IMR-90 (cell line): ENCODE measurements at regions not wholly inside any gene's neighbourhood (a gene's known extent, or its start where the extent isn't known, plus 50 kb on each side); places are given as distances from the start of the nearest gene placed in this dataset.

Source experiments
- ATAC-seq: fragments of 200-7000 bp; cut with Tn5 transposase; 2 replicates; pipeline ENCODE4 v1.9.1; 2020; ENCODE audit warnings: low read depth, mild to moderate bottlenecking, moderate library complexity
- BruUV-seq: library from RNA; stranded (reverse); fragments of 400-500 nt; replicated peaks from 2 replicates; lab custom pipeline; 2021; lab: Mats Ljungman, UMichigan
- CTCF ChIA-PET: fragments of 300-600 bp; formaldehyde crosslinking; extraction: SDS; loops from one replicate; lab custom pipeline; 2021; ENCODE audit warnings: antibody characterized with exemption; lab: Yijun Ruan, JAX
- POLR2A ChIA-PET: fragments of 300-600 bp; sonication (Branson Sonifier 250); formaldehyde crosslinking; loops from one replicate; lab custom pipeline; 2022; ENCODE audit warnings: antibody characterized with exemption; ENCODE audit not compliant: unreplicated experiment; lab: Charles Lee
- DNase-seq: peaks from one replicate; pipeline ENCODE4 v3.0.0; 2013
- H2AFZ ChIP-seq: replicated peaks from 2 replicates; pipeline ENCODE3; 2013; ENCODE audit warnings: low read length, mild to moderate bottlenecking; ENCODE audit not compliant: poor library complexity
- H2AK5ac ChIP-seq: 2 replicates; pipeline ENCODE4 v1.6.1; 2013; ENCODE audit warnings: low read depth, low read length, inconsistent platforms
- H2AK9ac ChIP-seq: replicated peaks from 2 replicates; pipeline ENCODE3; 2013; ENCODE audit warnings: mild to moderate bottlenecking, low read depth, low read length, moderate library complexity; ENCODE audit not compliant: poor library complexity
- H2BK120ac ChIP-seq: 2 replicates; pipeline ENCODE4 v1.6.1; 2013; ENCODE audit warnings: low read depth, low read length, inconsistent platforms
- H2BK15ac ChIP-seq: 3 replicates; pipeline ENCODE4 v1.6.1; 2013; ENCODE audit warnings: low read depth, low read length, inconsistent platforms
- H2BK20ac ChIP-seq: 2 replicates; pipeline ENCODE4 v1.6.1; 2013; ENCODE audit warnings: low read depth, mild to moderate bottlenecking, inconsistent platforms, low read length, moderate library complexity
- H2BK5ac ChIP-seq: 2 replicates; pipeline ENCODE4 v1.6.1; 2013; ENCODE audit warnings: mild to moderate bottlenecking, low read depth, low read length, inconsistent platforms; ENCODE audit not compliant: poor library complexity, severe bottlenecking
- H3K14ac ChIP-seq: replicated peaks from 2 replicates; pipeline ENCODE4 v1.6.1; 2013; ENCODE audit warnings: low read depth, low read length, inconsistent platforms
- H3K18ac ChIP-seq: 2 replicates; pipeline ENCODE4 v1.6.1; 2013; ENCODE audit warnings: low read depth, low read length, control low read depth
- H3K23ac ChIP-seq: 2 replicates; pipeline ENCODE4 v1.6.1; 2013; ENCODE audit warnings: low read depth, low read length, inconsistent platforms
- H3K27ac ChIP-seq: 2 replicates; pipeline ENCODE4 v1.5.1; 2013; ENCODE audit warnings: mild to moderate bottlenecking, control low read depth, low read length; ENCODE audit not compliant: insufficient read depth
- H3K27me3 ChIP-seq: 2 replicates; pipeline ENCODE4 v1.6.1; 2013; ENCODE audit warnings: low read length; ENCODE audit not compliant: control insufficient read depth, insufficient read depth
- H3K36me3 ChIP-seq: 2 replicates; pipeline ENCODE4 v1.6.1; 2013; ENCODE audit warnings: low read length, mixed read lengths; ENCODE audit not compliant: control insufficient read depth, insufficient read depth
- H3K4ac ChIP-seq: 2 replicates; pipeline ENCODE4 v1.6.1; 2013; ENCODE audit warnings: low read depth, low read length, inconsistent platforms
- H3K4me1 ChIP-seq: 2 replicates; pipeline ENCODE4 v1.6.1; 2013; ENCODE audit warnings: low read length, mixed read lengths; ENCODE audit not compliant: control insufficient read depth, insufficient read depth
- H3K4me2 ChIP-seq: 2 replicates; pipeline ENCODE4 v1.6.1; 2013; ENCODE audit warnings: low read depth, mild to moderate bottlenecking, control low read depth, low read length, moderate library complexity
- H3K4me3 ChIP-seq: 2 replicates; pipeline ENCODE4 v1.5.1; 2013; ENCODE audit warnings: low read depth, mild to moderate bottlenecking, control low read depth, low read length, moderate library complexity; ENCODE audit not compliant: insufficient read depth
- H3K56ac ChIP-seq: 2 replicates; pipeline ENCODE4 v1.6.1; 2013; ENCODE audit warnings: low read length, inconsistent platforms; ENCODE audit not compliant: insufficient read depth; ENCODE audit errors: extremely low read depth
- H3K79me1 ChIP-seq, 2 experiments: 2 replicates each; pipeline ENCODE4 v1.6.1; 2013; ENCODE audit warnings: low read length in 2 of 2, inconsistent platforms in 1 of 2, low read depth in 1 of 2
- H3K9ac ChIP-seq: 2 replicates; pipeline ENCODE4 v1.6.1; 2013; ENCODE audit warnings: low read depth, low read length, control low read depth
- H3K9me1 ChIP-seq: 2 replicates; pipeline ENCODE4 v1.6.1; 2013; ENCODE audit warnings: low read length, inconsistent platforms; ENCODE audit not compliant: insufficient read depth
- H3K9me3 ChIP-seq: 2 replicates; pipeline ENCODE4 v1.6.1; 2013; ENCODE audit warnings: low read length; ENCODE audit not compliant: control insufficient read depth, insufficient read depth
- H4K20me1 ChIP-seq: 2 replicates; pipeline ENCODE4 v1.6.1; 2013; ENCODE audit warnings: low read length, inconsistent platforms; ENCODE audit not compliant: insufficient read depth
- H4K5ac ChIP-seq: 2 replicates; pipeline ENCODE4 v1.6.1; 2013; ENCODE audit warnings: mild to moderate bottlenecking, low read depth, low read length, control low read depth
- H4K8ac ChIP-seq, 2 experiments: 2 replicates each; pipeline ENCODE4 v1.6.1; 2013; ENCODE audit warnings: low read depth in 2 of 2, low read length in 2 of 2, control low read depth in 1 of 2, inconsistent platforms in 1 of 2
- H4K91ac ChIP-seq: 2 replicates; pipeline ENCODE4 v1.6.1; 2013; ENCODE audit warnings: low read depth, low read length, inconsistent platforms; ENCODE audit not compliant: insufficient read depth
- BHLHE40 ChIP-seq: fragments of 150-350 bp; IDR thresholded peaks from 2 replicates; pipeline ENCODE4 v1.6.1; 2016; ENCODE audit warnings: mild to moderate bottlenecking, low read depth, low read length
- CEBPB ChIP-seq: IDR thresholded peaks from 2 replicates; pipeline ENCODE4 v1.6.1; 2012; ENCODE audit warnings: low read depth, low read length, improper control_type of control experiment
- CHD1 ChIP-seq: IDR thresholded peaks from 2 replicates; pipeline ENCODE4 v1.6.1; 2012; ENCODE audit warnings: low read depth, low read length, improper control_type of control experiment
- ELK1 ChIP-seq: fragments of 150-350 bp; IDR thresholded peaks from 2 replicates; pipeline ENCODE4 v1.6.1; 2016; ENCODE audit warnings: low read depth, mild to moderate bottlenecking, low read length, moderate library complexity, borderline replicate concordance
- FOS ChIP-seq: fragments of 150-350 bp; IDR thresholded peaks from 2 replicates; pipeline ENCODE4 v1.6.1; 2016; ENCODE audit warnings: low read depth, low read length
- MAFK ChIP-seq: IDR thresholded peaks from 2 replicates; pipeline ENCODE4 v1.6.1; 2012; ENCODE audit warnings: low read depth, low read length, improper control_type of control experiment
- MAZ ChIP-seq: IDR thresholded peaks from 2 replicates; pipeline ENCODE4 v1.6.1; 2012; ENCODE audit warnings: low read depth, mild to moderate bottlenecking, low read length, improper control_type of control experiment, moderate library complexity, borderline replicate concordance
- MXI1 ChIP-seq: IDR thresholded peaks from 2 replicates; pipeline ENCODE4 v1.6.1; 2012; ENCODE audit warnings: low read depth, mild to moderate bottlenecking, low read length, moderate library complexity, borderline replicate concordance
- NFE2L2 ChIP-seq: fragments of 150-350 bp; IDR thresholded peaks from 2 replicates; pipeline ENCODE4 v1.6.1; 2016; ENCODE audit warnings: low read depth, mild to moderate bottlenecking, low read length
- POLR2A ChIP-seq: IDR thresholded peaks from 2 replicates; pipeline ENCODE4 v1.6.1; 2012; ENCODE audit warnings: mild to moderate bottlenecking, low read depth, low read length
- RAD21 ChIP-seq: IDR thresholded peaks from 2 replicates; pipeline ENCODE4 v1.6.1; 2012; ENCODE audit warnings: low read length, improper control_type of control experiment
- RCOR1 ChIP-seq: IDR thresholded peaks from 2 replicates; pipeline ENCODE4 v1.6.1; 2012; ENCODE audit warnings: mild to moderate bottlenecking, low read length, improper control_type of control experiment; ENCODE audit not compliant: insufficient replicate concordance
- RFX5 ChIP-seq: IDR thresholded peaks from 2 replicates; pipeline ENCODE4 v1.8.0; 2012; ENCODE audit warnings: low read depth, mild to moderate bottlenecking, low read length, moderate library complexity
- SMC3 ChIP-seq: fragments of 150-350 bp; IDR thresholded peaks from 2 replicates; pipeline ENCODE4 v1.6.1; 2016; ENCODE audit warnings: low read depth, mild to moderate bottlenecking, antibody characterized with exemption, low read length, moderate library complexity
- USF2 ChIP-seq: fragments of 150-350 bp; IDR thresholded peaks from 2 replicates; pipeline ENCODE4 v1.6.1; 2017; ENCODE audit warnings: mild to moderate bottlenecking, antibody characterized with exemption, low read length, low read depth
- WGBS, 2 experiments: methylation state at CpG; one replicate each; pipeline versions ENCODE4 v1.1.5 to v1.1.7; 2013; ENCODE audit warnings: missing lambda C conversion rate in 2 of 2; ENCODE audit not compliant: insufficient read length in 1 of 2; ENCODE audit errors: extremely low coverage in 2 of 2; 5-methylcytosine and 5-hydroxymethylcytosine counted together
- dilution Hi-C: fragments of 300-500 bp; cut with HindIII; formaldehyde crosslinking; loops from one replicate; pipeline ENCODE4 v1.14.3; 2018; ENCODE audit warnings: low sequenced_read_pairs; ENCODE audit not compliant: unreplicated experiment
- in situ Hi-C: fragments of 300-500 bp; cut with MboI; formaldehyde crosslinking; loops from 3 replicates; pipeline ENCODE4 v1.14.3; 2019; ENCODE audit warnings: low sequenced_read_pairs, inconsistent platforms, mixed read lengths
- intact Hi-C: fragments of 100-400 bp; cut with micrococcal nuclease; formaldehyde crosslinking; loops from 2 replicates; pipeline ENCODE4 v1.10.0; 2022
- TF ChIP-seq, protein P1 (sequence below): conservative IDR thresholded peaks from 2 replicates; pipeline ENCODE4 v1.5.1; 2012; ENCODE audit warnings: mild to moderate bottlenecking, low read depth, low read length, improper control_type of control experiment

GRCh38 chr18:5059696-5060032 lies 137.4 kb downstream of the AKAIN1 start:
- POLR2A ChIA-PET, result no interaction called here
- H3K4me2 ChIP-seq, result no peak overlapping the region
- no peak overlapping the region for H2BK15ac ChIP-seq
- no peak overlapping the region for H2BK120ac ChIP-seq
- ATAC-seq, result no peak
- in situ Hi-C loops (loop anchor here (5.0 kb wide), 1 partner anchor 947 kb away; no protein-coding TSS in a partner anchor), intact Hi-C loops (loop anchor here (10.0 kb wide), 1 partner anchor 1775 kb away; no protein-coding TSS in a partner anchor), dilution Hi-C loops (no loop called here)
- no peak overlapping the region for H2AK5ac ChIP-seq
- no peak overlapping the region for H2BK5ac ChIP-seq
- no peak overlapping the region for H4K8ac ChIP-seq
- H3K23ac ChIP-seq, result no peak overlapping the region
- H2AK9ac ChIP-seq, result no peak overlapping the region
- no peak overlapping the region for H3K4me3 ChIP-seq
- H3K9ac ChIP-seq, result no peak overlapping the region
- TF ChIP-seq RFX5, result no peak
- TF ChIP-seq, protein P1, sequence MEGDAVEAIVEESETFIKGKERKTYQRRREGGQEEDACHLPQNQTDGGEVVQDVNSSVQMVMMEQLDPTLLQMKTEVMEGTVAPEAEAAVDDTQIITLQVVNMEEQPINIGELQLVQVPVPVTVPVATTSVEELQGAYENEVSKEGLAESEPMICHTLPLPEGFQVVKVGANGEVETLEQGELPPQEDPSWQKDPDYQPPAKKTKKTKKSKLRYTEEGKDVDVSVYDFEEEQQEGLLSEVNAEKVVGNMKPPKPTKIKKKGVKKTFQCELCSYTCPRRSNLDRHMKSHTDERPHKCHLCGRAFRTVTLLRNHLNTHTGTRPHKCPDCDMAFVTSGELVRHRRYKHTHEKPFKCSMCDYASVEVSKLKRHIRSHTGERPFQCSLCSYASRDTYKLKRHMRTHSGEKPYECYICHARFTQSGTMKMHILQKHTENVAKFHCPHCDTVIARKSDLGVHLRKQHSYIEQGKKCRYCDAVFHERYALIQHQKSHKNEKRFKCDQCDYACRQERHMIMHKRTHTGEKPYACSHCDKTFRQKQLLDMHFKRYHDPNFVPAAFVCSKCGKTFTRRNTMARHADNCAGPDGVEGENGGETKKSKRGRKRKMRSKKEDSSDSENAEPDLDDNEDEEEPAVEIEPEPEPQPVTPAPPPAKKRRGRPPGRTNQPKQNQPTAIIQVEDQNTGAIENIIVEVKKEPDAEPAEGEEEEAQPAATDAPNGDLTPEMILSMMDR, result no peak
- TF ChIP-seq NFE2L2, result no peak
- no peak for TF ChIP-seq USF2
- no peak for TF ChIP-seq ELK1
- no peak for TF ChIP-seq CEBPB
- TF ChIP-seq SMC3, result no peak
- TF ChIP-seq MAZ, result no peak
- no peak for TF ChIP-seq FOS
- no peak for TF ChIP-seq CHD1
- no peak for TF ChIP-seq RAD21
- TF ChIP-seq MXI1, result no peak
- no peak for TF ChIP-seq MAFK
- TF ChIP-seq POLR2A, result no peak
- no peak for TF ChIP-seq BHLHE40
- no peak for TF ChIP-seq RCOR1
- H3K4ac ChIP-seq, result no peak overlapping the region
- no peak overlapping the region for H3K27ac ChIP-seq
- no peaks in the 10 kb centered on the region for H3K36me3 ChIP-seq
- CTCF ChIA-PET, result no interaction called here
- no CpG with 5 or more reads among the region's 2 CpGs for WGBS, 2 experiments
- no peak for DNase-seq
- no peaks in the 10 kb centered on the region; the same call in 1 of the 2 replicates for H3K9me3 ChIP-seq
- no peaks in the 10 kb centered on the region for H4K20me1 ChIP-seq
- no peak overlapping the region for H3K56ac ChIP-seq
- H3K18ac ChIP-seq, result no peak overlapping the region
- no peaks in the 10 kb centered on the region for H3K79me1 ChIP-seq
- H4K91ac ChIP-seq, result no peak overlapping the region
- no peaks in the 10 kb centered on the region for H3K27me3 ChIP-seq
- no TSS peak for BruUV-seq
- H2BK20ac ChIP-seq, result no peak overlapping the region
- no peak overlapping the region for H4K5ac ChIP-seq
- no peak overlapping the region for H2AFZ ChIP-seq
- no peak overlapping the region for H3K14ac ChIP-seq
- no peaks in the 10 kb centered on the region for H3K4me1 ChIP-seq
- no peaks in the 10 kb centered on the region for H3K9me1 ChIP-seq
